Astrocyte of the spinal cord (primary cell): ENCODE measurements at regions not wholly inside any gene's neighbourhood (a gene's known extent, or its start where the extent isn't known, plus 50 kb on each side); places are given as distances from the start of the nearest gene placed in this dataset.
A peak's percentile ranks its signal among the peaks of the same experiment; 100 is the strongest.

Experiments
- DNase-seq: peaks from one replicate; pipeline ENCODE4 v3.0.0; 2011; ENCODE audit warnings: low read depth, low spot score
- H3K4me3 ChIP-seq: 2 replicates; pipeline ENCODE4 v1.5.1; 2011; ENCODE audit warnings: low read depth, mild to moderate bottlenecking, low read length, moderate library complexity
- CTCF ChIP-seq: IDR thresholded peaks from 2 replicates; pipeline ENCODE4 v1.5.1; 2012; ENCODE audit warnings: low read depth, mild to moderate bottlenecking, low read length, inconsistent platforms
- in situ Hi-C: cut with HindIII; loops from 2 replicates; pipeline ENCODE4 v1.10.0; 2017; ENCODE audit warnings: low sequenced_read_pairs

DNA sequence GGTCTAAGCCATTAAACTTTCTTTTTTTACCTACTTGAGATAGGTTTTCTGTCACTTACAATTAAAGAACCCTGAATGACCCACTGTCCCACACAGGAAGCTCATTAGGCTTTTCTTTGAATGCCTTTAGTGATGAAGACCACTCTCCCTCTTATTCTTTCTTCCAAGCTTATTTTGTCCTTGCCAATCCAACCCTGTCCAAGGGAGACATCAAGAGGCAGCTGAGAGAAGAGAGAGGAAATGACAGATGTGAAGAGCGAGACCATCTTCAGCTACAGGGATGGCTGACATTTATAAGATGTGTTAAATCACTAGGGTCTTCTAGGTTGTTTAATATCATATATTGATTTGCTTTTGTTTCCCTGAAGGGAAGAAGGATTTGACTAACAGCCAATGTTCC, 133.5 kb downstream of the FAM114A2 start:
- H3K4me3 ChIP-seq = no peak overlapping the region
- TF ChIP-seq CTCF = peak; percentile 19
- in situ Hi-C loops = no loop called here
- no peak for DNase-seq

DNA sequence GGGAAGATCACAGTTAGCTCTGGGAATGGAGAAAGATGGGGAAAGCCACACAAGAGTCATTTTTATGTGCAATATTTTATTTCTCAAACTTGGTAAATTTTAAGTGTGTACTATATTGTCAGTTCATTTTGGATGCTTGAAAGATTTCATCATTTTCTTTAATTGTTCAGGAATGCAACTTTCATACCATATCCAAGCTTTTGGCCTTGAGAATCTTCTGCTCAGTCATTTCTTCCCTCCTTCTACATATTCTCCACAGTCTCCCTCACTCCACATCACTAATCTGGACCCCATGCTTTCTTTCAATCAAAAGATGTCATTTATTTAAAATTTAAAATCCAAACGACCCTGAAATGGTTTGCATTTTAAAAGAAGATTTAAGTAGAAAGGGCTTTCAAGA, 135.4 kb downstream of the FAM114A2 start:
- DNase-seq = no peak
- in situ Hi-C loops = no loop called here
- TF ChIP-seq CTCF = no peak
- H3K4me3 ChIP-seq = no peak overlapping the region

DNA sequence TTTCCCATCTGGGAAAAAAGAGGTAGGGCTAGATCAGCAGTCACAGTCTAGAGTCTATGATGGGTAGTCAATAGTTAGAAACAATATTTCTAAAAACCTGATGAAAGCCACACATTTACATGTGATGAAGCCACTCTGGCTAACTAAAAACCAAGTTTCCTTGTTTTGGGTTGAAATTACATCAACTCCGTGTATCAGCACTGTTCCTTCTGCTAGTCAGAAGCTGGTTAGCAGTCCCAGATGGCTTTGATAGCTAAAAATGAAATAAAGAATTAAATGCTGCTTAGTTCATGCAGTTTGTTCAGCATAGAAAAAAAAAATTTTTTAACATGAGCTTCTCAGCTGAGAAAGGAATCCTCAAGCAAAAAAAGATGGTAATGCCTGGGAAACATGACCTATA, 136.7 kb downstream of the FAM114A2 start:
- TF ChIP-seq CTCF = no peak
- in situ Hi-C loops = no loop called here
- no peak for DNase-seq

GRCh38 chr5:153901449-153901848, 137.3 kb downstream of the FAM114A2 start:
- no peak for TF ChIP-seq CTCF
- no peak for DNase-seq
- H3K4me3 ChIP-seq = no peak overlapping the region
- in situ Hi-C loops = no loop called here

More for the DNA sequence above, 136.7 kb downstream of the FAM114A2 start:
- no peak overlapping the region for H3K4me3 ChIP-seq

DNA sequence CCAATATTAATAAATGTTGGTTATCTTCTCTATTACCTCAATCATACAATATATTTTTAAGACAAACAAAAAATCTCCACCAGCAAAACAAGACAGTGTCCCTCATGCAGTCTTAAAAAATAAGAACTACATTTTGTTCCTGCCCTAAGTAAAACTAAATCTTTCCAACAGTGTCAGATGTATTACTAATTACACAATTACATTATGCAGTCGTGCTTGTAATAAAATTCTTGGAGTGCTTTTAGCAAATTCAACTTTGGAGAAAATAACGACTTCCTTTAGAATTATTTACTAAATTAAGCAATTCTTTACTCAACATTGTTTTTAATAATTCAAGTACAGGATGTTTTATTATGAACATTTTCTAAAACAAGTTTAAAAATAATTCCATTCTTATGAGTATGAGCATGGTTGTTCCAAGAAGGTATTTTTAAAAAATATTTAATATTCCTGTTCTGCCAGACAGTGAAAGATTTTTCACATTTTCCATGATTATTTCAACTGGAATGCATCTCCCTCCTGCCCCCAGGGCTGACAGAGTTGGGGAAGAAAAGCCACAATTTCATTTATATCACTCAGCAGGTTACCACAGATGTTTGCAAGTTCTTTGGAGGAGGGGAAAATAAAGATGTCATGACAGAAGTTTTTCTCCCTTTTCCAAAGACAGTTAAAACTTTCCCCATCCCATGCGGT, 137.9 kb downstream of the FAM114A2 start:
- no peak overlapping the region for H3K4me3 ChIP-seq
- in situ Hi-C loops = no loop called here
- peak; percentile 80 for DNase-seq
- TF ChIP-seq CTCF = no peak

- in situ Hi-C loops = no loop called here
- H3K4me3 ChIP-seq = no peak overlapping the region
- no peak for TF ChIP-seq CTCF
- no peak for DNase-seq
These were observed 139.0 kb downstream of the FAM114A2 start for GRCh38 chr5:153899746-153900145.

DNA sequence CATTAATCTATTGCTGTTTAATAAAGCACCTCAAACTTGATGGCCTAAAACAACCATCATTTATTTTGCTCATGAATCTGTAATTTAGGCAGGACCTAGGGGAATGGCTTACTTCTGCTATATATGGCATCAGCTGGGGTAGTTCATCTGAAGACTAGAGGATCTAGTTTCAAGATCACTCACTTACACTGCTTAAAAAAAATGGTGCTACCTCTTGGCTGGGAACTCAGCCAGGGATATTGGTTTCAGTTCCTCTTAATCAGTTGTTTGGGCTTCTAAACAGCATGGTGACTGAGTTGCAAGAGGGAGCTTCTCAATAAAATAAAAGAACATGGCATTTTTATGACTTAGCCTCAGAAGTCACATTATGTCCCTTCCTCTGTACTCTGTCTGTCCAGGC, 142.0 kb downstream of the FAM114A2 start:
- TF ChIP-seq CTCF = no peak
- in situ Hi-C loops = no loop called here
- DNase-seq = peak; percentile 79
- H3K4me3 ChIP-seq = no peak overlapping the region
